ENCODE measurements at regions not wholly inside any gene's neighbourhood (a gene's known extent, or its start where the extent isn't known, plus 50 kb on each side); places are given as distances from the start of the nearest gene placed in this dataset.
"Not testable (repeated sequence)": the region's sequence is repeated elsewhere in the genome, so short reads cannot be mapped to it uniquely, and the experiment has no call there.

GRCh38 chr17:68097161-68097805 lies 61.7 kb downstream of the KPNA2 start:
- no peak for DNase-seq (ENCODE audit: low spot score)

DNA sequence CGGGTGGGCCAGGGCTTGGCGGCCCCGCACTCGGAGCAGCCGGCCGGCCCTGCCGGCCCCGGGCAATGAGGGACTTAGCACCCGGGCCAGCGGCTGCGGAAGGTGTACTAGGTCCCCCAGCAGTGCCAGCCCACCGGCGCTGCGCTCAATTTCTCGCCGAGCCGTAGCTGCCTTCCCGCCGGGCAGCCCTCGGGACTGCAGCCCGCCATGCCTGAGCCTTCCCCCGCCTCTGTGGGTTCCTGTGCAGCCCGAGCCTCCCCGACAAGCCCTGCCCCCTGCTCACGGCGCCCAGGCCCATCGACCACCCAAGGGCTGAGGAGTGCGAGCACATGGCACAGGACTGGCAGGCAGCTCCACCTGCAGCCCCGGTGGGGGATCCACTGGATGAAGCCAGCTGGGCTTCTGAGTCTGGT lies 63.8 kb downstream of the KPNA2 start:
- DNase-seq (ENCODE audit: low spot score): not testable (repeated sequence)

DNA sequence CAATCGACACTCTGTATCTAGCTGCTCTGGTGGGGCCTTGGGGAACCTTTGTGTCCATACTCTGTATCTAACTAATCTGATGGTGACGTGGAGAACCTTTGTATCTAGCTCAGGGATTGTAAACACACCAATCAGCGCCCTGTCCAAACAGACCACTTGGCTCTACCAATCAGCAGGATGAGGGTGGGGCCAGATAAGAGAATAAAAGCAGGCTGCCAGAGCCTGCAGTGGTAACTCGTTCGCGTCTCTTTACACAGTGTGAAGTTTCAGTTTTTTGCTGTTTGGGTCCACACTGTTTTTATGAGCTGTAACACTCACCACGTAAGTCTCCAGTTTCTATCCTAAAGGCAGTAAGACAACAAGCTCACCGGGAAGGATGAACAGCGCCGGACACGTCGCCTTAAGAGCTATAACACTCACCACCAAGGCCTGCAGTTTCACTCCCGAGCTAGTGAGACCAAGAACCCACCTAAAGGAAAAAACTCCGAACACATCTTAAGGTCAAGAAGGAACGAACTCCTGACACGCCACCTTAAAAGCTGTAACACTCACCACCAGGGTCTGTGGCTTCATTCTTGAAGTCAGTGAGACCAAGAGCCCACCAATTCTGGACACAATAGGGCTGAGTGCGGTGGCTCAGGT lies 64.6 kb downstream of the KPNA2 start:
- no peak for DNase-seq (ENCODE audit: low spot score)

- DNase-seq (ENCODE audit: low spot score): peak; percentile 95
These were observed 65.8 kb downstream of the KPNA2 start for GRCh38 chr17:68101075-68101986.

DNA sequence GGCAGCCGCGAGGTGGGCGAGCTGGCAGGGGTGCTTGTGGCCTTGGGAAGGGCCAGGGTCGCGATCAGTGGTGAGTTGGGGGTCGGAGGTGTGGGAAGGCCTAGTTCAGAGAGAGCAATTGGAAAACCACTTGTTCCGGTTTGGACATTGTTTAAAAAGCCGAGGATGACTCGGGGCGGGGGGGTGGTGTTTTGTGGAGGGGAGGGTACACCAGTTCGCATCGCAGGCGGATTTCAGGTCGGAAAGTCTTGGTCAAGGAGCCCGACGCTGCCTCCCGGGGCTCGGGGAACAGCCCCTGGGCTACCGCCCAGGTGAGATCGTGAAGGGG lies 66.4 kb downstream of the KPNA2 start:
- DNase-seq (ENCODE audit: low spot score): no peak

DNA sequence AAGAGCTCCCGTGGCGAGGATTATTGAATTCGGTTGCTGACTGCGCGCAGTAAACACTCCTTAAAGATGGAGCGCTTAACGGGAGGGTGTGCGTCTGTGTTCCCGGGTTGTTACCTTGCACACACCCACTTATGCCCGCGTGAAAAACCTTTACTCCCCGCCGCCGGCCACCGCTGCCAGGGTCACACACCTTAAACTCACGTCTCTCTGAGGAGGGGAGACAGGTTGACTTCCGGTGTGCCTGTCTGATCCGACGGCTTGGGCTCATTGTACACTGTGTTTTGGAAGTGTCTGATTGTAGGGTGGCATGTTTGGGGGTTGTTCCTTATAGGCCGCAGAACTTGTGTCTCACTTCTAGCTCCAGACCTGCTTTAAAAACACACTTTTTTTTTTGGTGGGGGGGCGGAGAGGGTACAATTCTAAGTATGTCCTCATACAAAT lies 66.8 kb downstream of the KPNA2 start:
- no peak for DNase-seq (ENCODE audit: low spot score)

- no peak for DNase-seq (ENCODE audit: low spot score)
These were observed 67.6 kb downstream of the KPNA2 start for GRCh38 chr17:68103148-68103547.

GRCh38 chr17:68106085-68106484 lies 70.5 kb downstream of the KPNA2 start:
- no peak for DNase-seq (ENCODE audit: low spot score)

DNA sequence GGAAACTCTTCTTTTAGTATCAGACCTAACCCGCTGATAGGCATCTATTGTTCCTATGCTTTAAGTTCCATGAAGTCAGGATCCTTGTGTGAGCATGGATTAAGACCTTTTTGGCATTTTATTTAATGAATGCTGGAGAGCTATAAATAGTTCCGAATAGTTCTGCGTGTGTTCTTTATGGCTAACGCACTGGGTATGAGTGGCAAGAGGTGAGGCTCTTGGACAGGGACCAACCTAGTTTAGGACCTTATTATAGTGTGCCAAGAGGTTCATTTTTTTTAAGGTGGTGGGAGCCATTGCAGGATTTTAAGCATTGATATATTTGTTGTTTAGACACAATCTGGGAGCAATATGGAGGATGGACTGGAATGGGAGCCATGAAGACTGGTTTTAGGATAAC lies 71.8 kb downstream of the KPNA2 start:
- no peak for DNase-seq (ENCODE audit: low spot score)

- DNase-seq (ENCODE audit: low spot score): no peak
These were observed 72.9 kb downstream of the KPNA2 start for GRCh38 chr17:68108313-68109000.

DNA sequence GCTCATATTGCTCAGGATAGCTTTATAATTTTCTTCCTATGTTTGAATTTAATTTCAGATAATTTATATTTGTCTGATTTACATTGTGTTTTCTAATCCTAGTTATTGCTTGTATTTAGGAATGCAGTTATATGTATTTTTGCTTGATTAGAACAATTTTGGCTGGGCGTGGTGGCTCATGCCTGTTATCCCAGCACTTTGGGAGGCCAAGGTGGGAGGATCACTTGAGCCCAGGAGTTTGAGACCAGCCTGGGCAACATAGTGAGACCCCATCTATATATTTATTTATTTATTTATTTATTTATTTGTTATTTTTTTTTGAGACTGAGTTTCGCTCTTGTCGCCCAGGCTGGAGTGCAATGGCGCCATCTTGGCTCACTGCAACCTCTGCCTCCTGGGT lies 73.9 kb downstream of the KPNA2 start:
- DNase-seq (ENCODE audit: low spot score): not testable (repeated sequence)

DNA sequence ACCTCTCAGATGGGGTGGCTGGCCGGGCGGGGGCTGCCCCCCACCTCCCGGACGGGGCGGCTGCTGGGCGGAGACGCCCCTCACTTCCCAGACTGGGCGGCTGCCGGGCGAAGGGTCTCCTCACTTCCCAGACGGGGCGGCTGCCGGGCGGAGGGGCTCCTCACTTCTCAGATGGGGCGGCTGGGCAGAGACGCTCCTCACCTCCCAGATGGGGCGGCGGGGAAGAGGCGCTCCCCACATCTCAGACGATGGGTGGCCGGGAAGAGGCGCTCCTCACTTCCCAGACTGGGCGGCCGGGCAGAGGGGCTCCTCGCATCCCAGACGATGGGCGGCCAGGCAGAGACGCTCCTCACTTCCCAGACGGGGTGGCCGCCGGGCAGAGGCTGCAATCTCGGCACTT lies 80.7 kb downstream of the KPNA2 start:
- not testable (repeated sequence) for DNase-seq (ENCODE audit: low spot score)

DNA sequence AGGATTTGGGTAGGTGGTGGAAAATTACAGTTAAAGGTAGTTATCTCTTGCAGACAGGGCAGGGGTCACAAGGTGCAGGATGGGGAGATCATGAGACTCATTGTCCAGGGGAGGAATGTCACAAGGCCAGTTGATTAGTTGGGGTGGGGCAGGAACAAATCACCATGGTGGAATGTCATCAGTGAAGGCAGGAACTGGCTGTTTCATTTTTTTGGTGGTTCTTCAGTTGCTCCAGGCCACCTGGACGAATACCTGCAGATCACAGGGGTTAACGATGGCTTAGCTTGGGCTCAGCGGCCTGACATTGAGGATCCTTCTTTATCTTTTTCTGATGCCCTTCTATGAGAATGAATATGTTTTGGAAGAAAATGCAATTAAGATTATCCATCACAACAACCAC lies 87.1 kb downstream of the KPNA2 start:
- DNase-seq (ENCODE audit: low spot score): no peak

DNA sequence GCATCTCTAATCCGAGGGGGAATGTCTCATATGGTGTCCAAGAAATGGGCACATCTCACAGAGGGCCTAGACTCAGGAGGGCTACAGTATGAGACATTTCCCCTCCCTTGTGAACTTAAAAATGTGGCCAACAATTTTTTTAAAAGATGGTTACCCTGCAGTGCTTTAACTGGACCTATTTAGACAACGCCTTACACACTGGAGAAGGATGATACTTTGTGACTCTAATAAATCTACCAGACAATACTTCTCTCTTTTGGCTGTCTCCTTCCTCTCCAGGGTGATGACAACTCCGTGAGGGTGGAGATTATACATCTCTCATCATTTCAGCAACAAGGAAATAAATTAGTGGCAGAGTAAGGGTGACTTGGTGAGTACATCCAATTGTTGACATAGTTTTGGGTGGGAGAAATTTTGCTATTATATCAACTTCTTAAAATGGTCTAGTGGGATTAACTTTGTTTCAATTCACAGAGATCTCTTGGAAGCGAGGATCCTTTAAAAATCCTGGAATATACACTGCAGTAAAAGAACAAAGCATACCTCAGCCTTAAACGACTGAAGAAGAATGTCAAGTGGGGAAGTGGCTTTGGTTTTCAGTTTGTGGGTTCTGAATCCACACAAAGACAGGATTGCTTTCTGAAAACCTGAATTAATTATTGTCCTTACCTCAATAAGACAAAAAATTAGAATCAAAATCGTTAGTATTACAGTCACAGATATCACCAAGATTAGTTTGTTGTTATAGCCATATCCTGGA lies 89.8 kb downstream of the KPNA2 start:
- no peak for DNase-seq (ENCODE audit: low spot score)

GRCh38 chr17:68127914-68128313 lies 92.4 kb downstream of the KPNA2 start:
- DNase-seq (ENCODE audit: low spot score): no peak

DNA sequence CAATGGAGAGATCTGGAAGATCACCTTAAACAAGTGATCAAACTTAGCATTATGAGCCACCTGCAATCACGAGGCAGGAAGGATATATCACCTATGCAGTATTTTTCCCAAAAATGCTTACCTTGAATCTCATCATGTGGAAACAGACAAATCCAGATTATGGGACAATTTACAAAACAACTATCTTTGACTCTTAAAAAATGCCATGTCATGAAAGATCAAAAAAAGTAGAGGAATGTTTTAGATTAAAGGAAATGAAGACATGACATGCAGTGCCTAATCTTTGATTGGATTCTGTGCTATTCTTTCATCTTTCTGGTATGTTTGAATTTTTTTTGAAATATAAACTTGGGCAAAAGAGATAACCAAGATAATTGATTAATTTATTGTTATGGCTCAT lies 95.9 kb downstream of the KPNA2 start:
- no peak for DNase-seq (ENCODE audit: low spot score)

GRCh38 chr17:68133346-68134045 lies 98.0 kb downstream of the KPNA2 start:
- DNase-seq (ENCODE audit: low spot score): no peak

DNA sequence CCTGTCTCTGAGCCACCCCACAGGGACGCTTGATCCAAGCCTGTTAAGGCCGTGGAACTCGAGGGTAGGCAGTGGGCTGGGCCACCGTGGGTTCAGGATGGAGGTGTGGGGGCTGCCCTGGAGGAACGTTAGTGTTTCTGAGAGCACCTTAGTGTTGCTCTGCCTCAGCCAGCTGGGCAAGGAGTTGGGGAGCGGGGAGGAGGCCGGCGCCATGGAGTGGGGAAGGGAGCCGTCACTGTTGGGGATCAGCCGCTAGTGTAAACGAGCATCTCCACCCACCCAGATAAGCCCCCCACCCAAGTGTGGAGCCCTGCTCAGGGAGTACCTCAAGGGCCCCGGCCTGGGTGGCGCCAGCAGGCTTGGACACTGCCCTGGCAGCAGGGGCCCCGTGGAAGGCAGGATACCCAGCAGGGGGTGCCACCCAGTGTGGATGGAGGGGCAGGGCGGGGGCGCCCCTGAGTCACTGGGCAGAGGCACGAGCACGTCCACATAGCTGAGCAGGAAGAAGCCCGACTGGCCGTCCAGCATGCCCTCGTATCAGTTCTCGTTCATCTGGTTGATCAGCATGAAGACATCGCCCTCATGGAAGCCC lies 98.6 kb downstream of the KPNA2 start:
- DNase-seq (ENCODE audit: low spot score): no peak

DNA sequence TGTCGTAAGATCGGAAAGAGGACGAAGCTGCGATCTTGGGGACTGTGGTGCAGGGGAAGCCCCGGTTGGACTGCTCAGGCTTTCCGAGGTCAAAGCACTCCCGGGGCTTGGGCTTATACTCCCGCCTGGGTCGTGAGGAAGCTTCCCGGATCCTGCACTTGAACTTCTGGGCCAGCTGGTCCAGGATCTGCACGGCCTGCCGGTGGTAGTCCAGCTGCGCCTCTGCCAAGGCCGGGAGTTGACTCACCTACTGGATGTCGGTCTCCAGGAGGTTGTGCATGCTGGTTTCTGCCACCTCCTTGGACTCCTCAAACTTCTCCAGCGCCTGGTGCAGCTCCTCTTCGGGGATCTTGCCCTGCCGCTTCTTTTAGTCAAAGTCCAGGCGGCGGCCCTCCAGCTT lies 99.2 kb downstream of the KPNA2 start:
- no peak for DNase-seq (ENCODE audit: low spot score)

DNA sequence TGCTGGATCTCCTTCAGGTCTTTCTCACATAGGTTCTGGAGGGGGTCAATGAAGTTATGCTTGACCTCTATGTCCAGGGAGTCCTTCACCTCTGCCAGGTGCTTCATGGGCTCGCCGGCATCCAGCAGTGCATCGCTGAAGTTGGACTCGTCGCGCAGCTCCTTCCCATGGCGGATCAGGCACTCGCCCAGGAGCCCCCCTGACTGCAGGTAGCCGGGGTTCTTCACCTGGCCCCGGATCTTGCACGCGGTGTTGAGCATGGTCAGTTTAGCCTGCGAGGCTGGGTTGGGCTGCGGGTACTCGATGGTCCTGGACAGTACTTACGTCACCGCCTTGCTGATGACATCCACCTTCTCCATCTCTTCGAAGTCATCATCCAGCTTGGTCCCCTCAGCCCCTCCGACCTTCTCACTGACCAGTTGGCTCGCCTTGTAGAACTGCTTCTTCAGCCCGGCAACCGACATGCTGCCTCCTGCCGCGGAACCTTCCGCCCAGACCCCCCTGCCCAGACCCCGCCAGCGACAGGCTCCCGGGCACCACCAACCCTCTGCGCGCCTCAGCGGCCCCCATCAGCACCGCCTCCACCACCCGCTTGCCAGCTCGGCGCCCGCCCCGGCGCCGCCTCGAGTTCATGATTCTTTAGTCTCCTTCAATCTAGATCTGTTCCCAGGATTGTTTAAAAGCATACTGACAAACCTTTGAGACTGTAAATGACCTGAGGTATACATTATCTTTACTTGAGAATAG lies 99.8 kb downstream of the KPNA2 start:
- DNase-seq (ENCODE audit: low spot score): no peak
